ENCODE measurements at regions not wholly inside any gene's neighbourhood (a gene's known extent, or its start where the extent isn't known, plus 50 kb on each side); places are given as distances from the start of the nearest gene placed in this dataset.

- intact Hi-C loops (cut with micrococcal nuclease), result no loop called here
- TF ChIP-seq EZH2 (IDR thresholded peaks at IDR 0.05; ENCODE audit: borderline replicate concordance, insufficient read depth, low read depth, low read length, poor library complexity, severe bottlenecking) (no peak), CTCF (IDR thresholded peaks at IDR 0.05) (no peak)
- Histone ChIP-seq H3K79me2 (ENCODE audit: control insufficient read depth, insufficient read depth, low read length) (no peaks in the 10 kb centered on the region), H3K36me3 (replicated peaks in 1 of 2; ENCODE audit: control extremely low read depth in 1 of 2, control insufficient read depth in 1 of 2, extremely low read depth in 1 of 2, insufficient read depth in 2 of 2, low read length in 1 of 2) (no peaks in the 10 kb centered on the region), H3K4me2 (replicated peaks; ENCODE audit: low read depth, low read length, poor library complexity, severe bottlenecking) (no peak overlapping the region), H4K20me1 (ENCODE audit: control insufficient read depth, insufficient read depth, low read length, poor library complexity, severe bottlenecking) (no peaks in the 10 kb centered on the region), H3K27me3 (replicated peaks in 1 of 4; ENCODE audit: control extremely low read depth in 1 of 4, control insufficient read depth in 3 of 4, insufficient read depth in 4 of 4, low read length in 3 of 4) (no peaks in the 10 kb centered on the region), H3K4me3 (ENCODE audit: control extremely low read depth in 1 of 5, extremely low read depth in 1 of 5, insufficient read depth in 1 of 5, low read depth in 2 of 5, low read length in 4 of 5) (no peak overlapping the region), H3K9ac (ENCODE audit: low read length) (no peak overlapping the region), H3K4me1 (ENCODE audit: control insufficient read depth in 2 of 2, insufficient read depth in 2 of 2, low read length in 2 of 2) (no peaks in the 10 kb centered on the region), H3K27ac (ENCODE audit: low read length in 2 of 2) (no peak overlapping the region), H3K9me3 (ENCODE audit: control extremely low read depth in 1 of 3, control insufficient read depth in 2 of 3, insufficient read depth in 1 of 3, low read length in 2 of 3) (no peaks in the 10 kb centered on the region), H2AFZ (ENCODE audit: insufficient read depth, low read depth, low read length, poor library complexity, severe bottlenecking) (no peak overlapping the region)
- Mint-ChIP-seq H3K27ac (no peak overlapping the region), H3K4me1 (no peaks in the 10 kb centered on the region), H3K4me3 (no peak overlapping the region), H3K27me3 (no peaks in the 10 kb centered on the region), H3K9me3 (ENCODE audit: insufficient read depth) (no peaks in the 10 kb centered on the region)
- ChIA-PET POLR2A (no interaction called here), CTCF (no interaction called here)
- DNase-seq (no peak), ATAC-seq (ENCODE audit: low read depth) (no peak)
- no CpG with 5 or more reads among the region's 1 CpG for WGBS (ENCODE audit: insufficient coverage)
Observed at GRCh38 chr12:98243190-98243589, 272.2 kb upstream of the TMPO start.

DNA sequence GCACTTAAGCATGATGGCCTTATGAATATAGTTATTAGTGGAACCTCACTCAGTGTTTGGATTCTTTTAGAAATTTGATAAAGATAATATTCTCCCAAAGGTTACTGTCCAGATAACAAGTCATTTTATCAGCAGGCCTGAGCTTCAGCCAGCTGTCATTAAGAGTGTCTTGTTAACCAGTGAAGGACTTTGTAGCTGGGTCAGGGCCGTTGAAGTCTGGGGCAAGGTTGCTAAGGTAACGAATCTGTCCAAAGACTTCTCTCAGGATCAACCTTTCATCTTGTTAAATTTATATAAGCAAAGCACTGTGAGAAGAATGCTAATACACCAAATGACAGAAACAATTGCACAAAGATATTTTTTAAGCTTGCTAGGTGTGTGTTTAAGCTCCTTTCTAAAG lies 271.3 kb upstream of the TMPO start:
- Histone ChIP-seq H3K4me2 (replicated peaks; ENCODE audit: low read depth, low read length, poor library complexity, severe bottlenecking) (no peak overlapping the region), H3K9me3 (ENCODE audit: control extremely low read depth in 1 of 3, control insufficient read depth in 2 of 3, insufficient read depth in 1 of 3, low read length in 2 of 3) (no peaks in the 10 kb centered on the region), H3K36me3 (replicated peaks in 1 of 2; ENCODE audit: control extremely low read depth in 1 of 2, control insufficient read depth in 1 of 2, extremely low read depth in 1 of 2, insufficient read depth in 2 of 2, low read length in 1 of 2) (no peaks in the 10 kb centered on the region), H3K4me1 (ENCODE audit: control insufficient read depth in 2 of 2, insufficient read depth in 2 of 2, low read length in 2 of 2) (no peaks in the 10 kb centered on the region), H3K9ac (ENCODE audit: low read length) (no peak overlapping the region), H3K79me2 (ENCODE audit: control insufficient read depth, insufficient read depth, low read length) (no peaks in the 10 kb centered on the region), H3K4me3 (ENCODE audit: control extremely low read depth in 1 of 5, extremely low read depth in 1 of 5, insufficient read depth in 1 of 5, low read depth in 2 of 5, low read length in 4 of 5) (no peak overlapping the region), H3K27me3 (replicated peaks in 1 of 4; ENCODE audit: control extremely low read depth in 1 of 4, control insufficient read depth in 3 of 4, insufficient read depth in 4 of 4, low read length in 3 of 4) (no peaks in the 10 kb centered on the region), H4K20me1 (ENCODE audit: control insufficient read depth, insufficient read depth, low read length, poor library complexity, severe bottlenecking) (no peaks in the 10 kb centered on the region), H2AFZ (ENCODE audit: insufficient read depth, low read depth, low read length, poor library complexity, severe bottlenecking) (no peak overlapping the region), H3K27ac (ENCODE audit: low read length in 2 of 2) (no peak overlapping the region)
- DNase-seq (no peak), ATAC-seq (ENCODE audit: low read depth) (no peak)
- Mint-ChIP-seq H3K4me3 (no peak overlapping the region), H3K9me3 (ENCODE audit: insufficient read depth) (no peaks in the 10 kb centered on the region), H3K27me3 (no peaks in the 10 kb centered on the region), H3K4me1 (no peaks in the 10 kb centered on the region), H3K27ac (no peak overlapping the region)
- ChIA-PET CTCF (no interaction called here), POLR2A (no interaction called here)
- intact Hi-C loops (cut with micrococcal nuclease), result no loop called here
- no CpG with 5 or more reads among the region's 2 CpGs for WGBS (ENCODE audit: insufficient coverage)
- TF ChIP-seq CTCF (IDR thresholded peaks at IDR 0.05) (no peak), EZH2 (IDR thresholded peaks at IDR 0.05; ENCODE audit: borderline replicate concordance, insufficient read depth, low read depth, low read length, poor library complexity, severe bottlenecking) (no peak)
